HEK293T (cell line): ENCODE measurements at regions not wholly inside any gene's neighbourhood (a gene's known extent, or its start where the extent isn't known, plus 50 kb on each side); places are given as distances from the start of the nearest gene placed in this dataset.

Experiments used
- CTCF ChIA-PET: fragments of 350-600 bp; formaldehyde crosslinking; extraction: SDS; loops from one replicate; lab custom pipeline; 2021; ENCODE audit warnings: antibody characterized with exemption, inconsistent platforms; lab: Yijun Ruan, JAX
- POLR2A ChIA-PET: fragments of 350-600 bp; formaldehyde crosslinking; extraction: SDS; loops from one replicate; lab custom pipeline; 2020; ENCODE audit warnings: antibody characterized with exemption, inconsistent platforms; lab: Yijun Ruan, JAX
- DNase-seq: peaks from one replicate; pipeline ENCODE4 v3.0.0; 2012; ENCODE audit warnings: mixed read lengths; ENCODE audit errors: extremely low spot score
- ARNT ChIP-seq: fragments of 450-650 bp; IDR thresholded peaks from 2 replicates; pipeline ENCODE4 v1.6.1; 2017; ENCODE audit warnings: mild to moderate bottlenecking
- BHLHE40 ChIP-seq: fragments of 450-650 bp; IDR thresholded peaks from 2 replicates; pipeline ENCODE4 v1.6.1; 2016; ENCODE audit warnings: mild to moderate bottlenecking, moderate library complexity, borderline replicate concordance
- CTBP1 ChIP-seq: fragments of 450-650 bp; IDR thresholded peaks from 2 replicates; pipeline ENCODE4 v1.6.1; 2016; ENCODE audit warnings: borderline replicate concordance
- ELF4 ChIP-seq: fragments of 450-650 bp; IDR thresholded peaks from 2 replicates; pipeline ENCODE4 v1.6.1; 2017; ENCODE audit warnings: antibody characterized with exemption
- FOXA1 ChIP-seq: fragments of 450-650 bp; IDR thresholded peaks from 2 replicates; pipeline ENCODE4 v1.6.1; 2016; ENCODE audit warnings: mild to moderate bottlenecking
- FOXK2 ChIP-seq: fragments of 450-650 bp; IDR thresholded peaks from 2 replicates; pipeline ENCODE4 v1.6.1; 2016; ENCODE audit warnings: mild to moderate bottlenecking
- FOXM1 ChIP-seq: fragments of 450-650 bp; IDR thresholded peaks from 2 replicates; pipeline ENCODE4 v1.6.1; 2017; ENCODE audit warnings: mild to moderate bottlenecking, borderline replicate concordance
- HDGF ChIP-seq: fragments of 450-650 bp; IDR thresholded peaks from 2 replicates; pipeline ENCODE4 v1.6.1; 2017; ENCODE audit warnings: antibody characterized with exemption, borderline replicate concordance
- L3MBTL2 ChIP-seq: fragments of 450-650 bp; conservative IDR thresholded peaks from 2 replicates; pipeline ENCODE4 v1.6.1; 2016; ENCODE audit warnings: mild to moderate bottlenecking
- LEF1 ChIP-seq: fragments of 450-650 bp; IDR thresholded peaks from 2 replicates; pipeline ENCODE4 v1.6.1; 2017; ENCODE audit warnings: mild to moderate bottlenecking, borderline replicate concordance
- NFRKB ChIP-seq: fragments of 450-650 bp; IDR thresholded peaks from 2 replicates; pipeline ENCODE4 v1.6.1; 2016; ENCODE audit warnings: mild to moderate bottlenecking, moderate library complexity
- PKNOX1 ChIP-seq: fragments of 450-650 bp; IDR thresholded peaks from 2 replicates; pipeline ENCODE4 v1.6.1; 2016
- SP1 ChIP-seq: fragments of 450-650 bp; IDR thresholded peaks from 2 replicates; pipeline ENCODE4 v1.6.1; 2017
- SUZ12 ChIP-seq: fragments of 450-650 bp; IDR thresholded peaks from 2 replicates; pipeline ENCODE4 v1.6.1; 2016; ENCODE audit warnings: mild to moderate bottlenecking
- TARDBP ChIP-seq: fragments of 450-650 bp; IDR thresholded peaks from 2 replicates; pipeline ENCODE4 v1.6.1; 2016
- ZNF384 ChIP-seq: fragments of 450-650 bp; IDR thresholded peaks from 2 replicates; pipeline ENCODE4 v1.6.1; 2016

- TF ChIP-seq HDGF (no peak), ELF4 (no peak), SUZ12 (no peak), LEF1 (no peak), ZNF384 (no peak)
- ChIA-PET POLR2A (no interaction called here), CTCF (no interaction called here)
- no peak for DNase-seq
Measured at GRCh38 chr3:87924485-87924884, 134.3 kb downstream of the CGGBP1 start.

GRCh38 chr3:87920549-87920948 is 138.3 kb downstream of the CGGBP1 start:
- CTCF ChIA-PET = no interaction called here
- no peak for DNase-seq
- POLR2A ChIA-PET = interaction anchor here (0.7 kb wide), 1 partner anchor 8 kb away, joined by 3 read pairs; no protein-coding TSS in a partner anchor
- TF ChIP-seq FOXM1 = no peak
- TF ChIP-seq L3MBTL2 = no peak
- TF ChIP-seq BHLHE40 = no peak
- TF ChIP-seq ZNF384 = no peak
- no peak for TF ChIP-seq HDGF
- TF ChIP-seq FOXA1 = no peak
- no peak for TF ChIP-seq LEF1
- no peak for TF ChIP-seq ELF4
- TF ChIP-seq NFRKB = no peak
- TF ChIP-seq TARDBP = no peak
- TF ChIP-seq PKNOX1 = no peak
- TF ChIP-seq SUZ12 = no peak
- no peak for TF ChIP-seq CTBP1
- no peak for TF ChIP-seq SP1
- no peak for TF ChIP-seq FOXK2
- TF ChIP-seq ARNT = no peak

GRCh38 chr3:87901141-87901540 is 157.7 kb downstream of the CGGBP1 start:
- no peak for DNase-seq
- no peak for TF ChIP-seq HDGF
- TF ChIP-seq NFRKB = no peak
- no peak for TF ChIP-seq LEF1
- TF ChIP-seq ARNT = no peak
- no peak for TF ChIP-seq BHLHE40
- no peak for TF ChIP-seq ELF4
- TF ChIP-seq FOXM1 = no peak
- no peak for TF ChIP-seq FOXK2
- no peak for TF ChIP-seq SUZ12
- no peak for TF ChIP-seq CTBP1
- TF ChIP-seq L3MBTL2 = no peak
- no peak for TF ChIP-seq PKNOX1
- no peak for TF ChIP-seq FOXA1
- TF ChIP-seq TARDBP = no peak
- POLR2A ChIA-PET = no interaction called here
- CTCF ChIA-PET = no interaction called here

- peak; percentile 13 for DNase-seq
- ChIA-PET CTCF (interaction anchor here (0.6 kb wide), 1 partner anchor 75 kb away, joined by 3 read pairs; no protein-coding TSS in a partner anchor), POLR2A (no interaction called here)
Measured at GRCh38 chr3:87900061-87900460, 158.7 kb downstream of the CGGBP1 start.

GRCh38 chr3:87898971-87899370 is 159.8 kb downstream of the CGGBP1 start:
- no peak for TF ChIP-seq ARNT
- no peak for TF ChIP-seq TARDBP
- TF ChIP-seq SP1 = no peak
- TF ChIP-seq L3MBTL2 = no peak
- no peak for TF ChIP-seq BHLHE40
- TF ChIP-seq HDGF = no peak
- no peak for TF ChIP-seq FOXM1
- no peak for TF ChIP-seq NFRKB
- no peak for TF ChIP-seq SUZ12
- TF ChIP-seq PKNOX1 = no peak
- no peak for TF ChIP-seq FOXK2
- TF ChIP-seq FOXA1 = no peak
- no peak for TF ChIP-seq CTBP1

More at GRCh38 chr3:87900061-87900460, 158.7 kb downstream of the CGGBP1 start:
- TF ChIP-seq FOXK2 (no peak), ZNF384 (no peak), CTBP1 (no peak), LEF1 (no peak), NFRKB (no peak), FOXA1 (no peak), ARNT (no peak), BHLHE40 (no peak), SUZ12 (no peak), L3MBTL2 (no peak), SP1 (no peak), PKNOX1 (no peak)

GRCh38 chr3:87895983-87896382 is 162.8 kb downstream of the CGGBP1 start:
- TF ChIP-seq HDGF = no peak
- TF ChIP-seq PKNOX1 = no peak
- TF ChIP-seq FOXA1 = no peak
- no peak for TF ChIP-seq LEF1
- no peak for TF ChIP-seq TARDBP
- no peak for TF ChIP-seq SP1
- TF ChIP-seq BHLHE40 = no peak
- no peak for TF ChIP-seq ARNT
- no peak for TF ChIP-seq FOXM1
- TF ChIP-seq FOXK2 = no peak
- TF ChIP-seq NFRKB = no peak
- no peak for TF ChIP-seq SUZ12
- TF ChIP-seq ELF4 = no peak
- TF ChIP-seq ZNF384 = no peak
- no peak for TF ChIP-seq L3MBTL2
- no peak for TF ChIP-seq CTBP1
- POLR2A ChIA-PET = no interaction called here
- DNase-seq = no peak
- CTCF ChIA-PET = no interaction called here

More at GRCh38 chr3:87898971-87899370, 159.8 kb downstream of the CGGBP1 start:
- POLR2A ChIA-PET = no interaction called here
- CTCF ChIA-PET = interaction anchor here (0.5 kb wide), 1 partner anchor 215 kb away, joined by 3 read pairs; no protein-coding TSS in a partner anchor
- no peak for DNase-seq
